COLO829 (cell line): ENCODE measurements at regions not wholly inside any gene's neighbourhood (a gene's known extent, or its start where the extent isn't known, plus 50 kb on each side); places are given as distances from the start of the nearest gene placed in this dataset.
A peak's percentile ranks its signal among the peaks of the same experiment; 100 is the strongest.
"Not testable (repeated sequence)": the region's sequence is repeated elsewhere in the genome, so short reads cannot be mapped to it uniquely, and the experiment has no call there.

Experiments
- DNase-seq: peaks from one replicate; pipeline ENCODE4 v3.0.0; 2012; ENCODE audit warnings: low spot score

- no peak for DNase-seq
Measured at GRCh38 chr6:55955684-55956083, 80.3 kb upstream of the BMP5 start.

GRCh38 chr6:55954436-55954835 is 79.0 kb upstream of the BMP5 start:
- no peak for DNase-seq

DNA sequence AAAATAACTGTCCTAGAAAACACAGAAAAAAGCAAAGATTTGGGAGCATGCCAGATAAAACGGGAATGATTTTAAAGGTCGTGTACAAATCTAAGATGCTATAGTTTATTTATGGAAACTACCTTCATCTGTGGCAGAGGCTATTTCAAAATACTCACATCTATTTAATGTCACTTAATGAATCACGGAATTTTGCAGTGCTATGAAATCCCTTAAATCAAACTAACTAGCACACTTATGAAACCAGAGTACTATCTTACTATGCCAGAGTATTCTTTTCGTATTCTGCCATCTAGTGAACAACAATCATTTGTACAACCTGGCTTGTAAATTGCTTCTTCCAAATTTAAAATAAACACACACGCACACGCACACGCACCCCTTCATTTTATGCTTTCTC is 77.9 kb upstream of the BMP5 start:
- DNase-seq, result peak; percentile 17

DNA sequence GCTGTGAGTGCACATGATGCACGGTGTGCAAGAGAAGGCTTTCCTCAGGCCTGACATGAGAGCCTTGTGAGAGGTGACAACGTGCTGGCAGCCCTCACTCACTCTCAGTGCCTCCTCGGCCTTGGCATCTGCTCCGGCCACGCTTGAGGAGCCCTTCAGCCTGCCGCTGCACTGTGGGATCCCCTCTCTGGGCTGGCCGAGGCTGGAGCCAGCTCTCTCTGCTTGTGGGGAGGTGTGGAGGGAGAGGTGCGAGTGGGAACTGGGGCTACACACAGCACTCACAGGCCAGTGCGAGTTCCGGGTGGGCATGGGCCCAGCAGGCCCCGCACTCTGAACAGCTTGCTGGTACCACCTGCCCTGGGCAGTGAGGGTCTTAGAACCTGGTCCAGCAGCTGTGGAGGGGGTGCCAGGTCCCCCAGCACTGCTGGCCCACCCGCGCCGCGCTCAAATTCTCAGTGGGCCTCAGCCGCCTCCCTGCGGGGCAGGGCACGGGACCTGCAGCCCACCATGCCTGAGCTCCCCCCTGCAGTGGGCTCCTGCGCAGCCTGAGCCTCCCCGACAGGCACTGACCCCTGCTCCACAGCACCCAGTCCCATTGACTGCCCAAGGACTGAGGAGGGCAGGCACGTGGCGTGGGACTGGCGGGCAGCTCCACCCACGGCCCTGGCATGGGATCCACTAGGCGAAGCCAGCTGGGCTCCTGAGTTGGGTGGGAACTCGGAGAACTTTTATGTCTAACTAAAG is 74.9 kb upstream of the BMP5 start:
- no peak for DNase-seq

- DNase-seq, result no peak
Measured at GRCh38 chr6:55943329-55943728, 67.9 kb upstream of the BMP5 start.

GRCh38 chr6:55941702-55942101 is 66.3 kb upstream of the BMP5 start:
- DNase-seq, result no peak

- no peak for DNase-seq
Measured at GRCh38 chr6:55937951-55938690, 62.7 kb upstream of the BMP5 start.

DNA sequence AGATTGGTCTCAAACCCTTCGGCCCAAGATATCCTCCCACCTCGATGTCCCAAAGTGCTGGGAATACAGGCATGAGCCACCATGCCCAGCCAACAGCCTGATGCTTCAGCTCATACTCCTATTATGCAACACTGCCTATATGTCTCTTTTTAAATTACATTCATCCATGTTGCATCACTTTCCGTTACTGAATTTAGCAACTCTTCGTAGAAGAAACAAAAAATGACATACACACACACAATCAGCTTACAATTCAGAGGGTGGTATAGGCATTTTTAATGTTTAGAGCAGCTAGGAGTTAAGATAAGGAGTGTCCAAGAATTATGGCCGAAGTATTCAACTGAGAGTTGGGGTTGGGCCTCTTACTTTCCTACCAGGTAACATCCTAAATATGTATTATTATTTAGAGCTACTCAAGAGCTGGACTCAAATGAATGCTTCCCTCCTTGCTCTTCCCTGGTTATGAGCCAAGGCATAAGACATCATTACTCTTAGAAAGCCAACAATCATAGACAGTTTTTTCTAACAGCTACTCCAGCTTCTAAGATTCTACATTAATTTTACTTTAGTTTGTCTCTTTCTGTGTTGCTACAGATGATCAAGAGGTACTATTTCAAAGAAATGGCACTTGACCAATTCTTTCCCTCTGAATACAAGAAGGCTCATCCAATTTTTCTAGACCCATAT is 62.0 kb upstream of the BMP5 start:
- DNase-seq, result no peak

DNA sequence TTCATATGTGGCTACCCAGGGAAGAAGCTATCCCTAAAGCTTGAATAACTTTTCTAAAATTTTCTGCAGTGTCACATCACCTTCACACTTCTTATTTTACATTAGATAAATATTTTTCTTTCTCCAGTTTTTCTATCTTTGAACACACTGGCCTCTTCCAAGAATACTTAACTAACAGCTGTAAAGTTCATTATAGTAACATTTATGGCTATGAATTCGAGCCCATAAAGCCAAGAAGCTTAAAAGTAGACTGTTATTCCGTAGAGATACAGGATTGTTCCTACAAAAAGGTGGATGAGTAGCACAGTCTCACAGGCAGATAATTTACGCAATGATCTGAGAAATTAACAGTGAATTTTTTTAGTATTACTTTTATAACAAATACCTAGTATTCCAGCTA is 55.7 kb upstream of the BMP5 start:
- DNase-seq, result no peak

DNA sequence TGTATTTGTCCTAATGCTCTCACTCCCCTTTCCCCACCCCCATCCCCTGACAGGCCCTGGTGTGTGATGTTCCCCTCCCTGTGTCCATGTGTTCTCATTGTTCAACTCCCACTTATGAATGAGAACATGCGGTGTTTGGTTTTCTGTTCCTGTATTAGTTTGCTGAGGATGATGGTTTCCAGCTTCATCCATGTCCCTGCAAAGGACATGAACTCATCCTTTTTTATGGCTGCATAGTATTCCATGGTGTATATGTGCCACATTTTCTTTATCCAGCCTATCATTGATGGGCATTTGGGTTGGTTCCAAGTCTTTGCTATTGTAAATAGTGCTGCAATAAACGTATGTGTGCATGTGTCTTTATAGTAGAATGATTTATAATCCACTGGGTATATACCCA is 52.3 kb upstream of the BMP5 start:
- DNase-seq, result not testable (repeated sequence)

- no peak for DNase-seq
Measured at GRCh38 chr6:55925292-55925691, 49.9 kb upstream of the BMP5 start.
